ENCODE measurements at regions not wholly inside any gene's neighbourhood (a gene's known extent, or its start where the extent isn't known, plus 50 kb on each side); places are given as distances from the start of the nearest gene placed in this dataset.

- TF ChIP-seq, protein P1, sequence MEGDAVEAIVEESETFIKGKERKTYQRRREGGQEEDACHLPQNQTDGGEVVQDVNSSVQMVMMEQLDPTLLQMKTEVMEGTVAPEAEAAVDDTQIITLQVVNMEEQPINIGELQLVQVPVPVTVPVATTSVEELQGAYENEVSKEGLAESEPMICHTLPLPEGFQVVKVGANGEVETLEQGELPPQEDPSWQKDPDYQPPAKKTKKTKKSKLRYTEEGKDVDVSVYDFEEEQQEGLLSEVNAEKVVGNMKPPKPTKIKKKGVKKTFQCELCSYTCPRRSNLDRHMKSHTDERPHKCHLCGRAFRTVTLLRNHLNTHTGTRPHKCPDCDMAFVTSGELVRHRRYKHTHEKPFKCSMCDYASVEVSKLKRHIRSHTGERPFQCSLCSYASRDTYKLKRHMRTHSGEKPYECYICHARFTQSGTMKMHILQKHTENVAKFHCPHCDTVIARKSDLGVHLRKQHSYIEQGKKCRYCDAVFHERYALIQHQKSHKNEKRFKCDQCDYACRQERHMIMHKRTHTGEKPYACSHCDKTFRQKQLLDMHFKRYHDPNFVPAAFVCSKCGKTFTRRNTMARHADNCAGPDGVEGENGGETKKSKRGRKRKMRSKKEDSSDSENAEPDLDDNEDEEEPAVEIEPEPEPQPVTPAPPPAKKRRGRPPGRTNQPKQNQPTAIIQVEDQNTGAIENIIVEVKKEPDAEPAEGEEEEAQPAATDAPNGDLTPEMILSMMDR (IDR thresholded peaks at IDR 0.05), result no peak
- TF ChIP-seq NR1H2 (CRISPR knock-in tag; IDR thresholded peaks at IDR 0.05), result no peak
Measured at GRCh38 chr6:85114581-85114935, 335.3 kb upstream of the NT5E start.

All from WTC11 (cell line).